Progenitor cell of endocrine pancreas (in vitro differentiated cells): ENCODE measurements at regions not wholly inside any gene's neighbourhood (a gene's known extent, or its start where the extent isn't known, plus 50 kb on each side); places are given as distances from the start of the nearest gene placed in this dataset.

ENCODE experiments used
- DNase-seq: peaks from one replicate; pipeline ENCODE4 v3.0.0; 2021; ENCODE audit warnings: low spot score; ENCODE audit not compliant: unreplicated experiment
- H3K27ac Mint-ChIP-seq: 2 replicates; pipeline ENCODE4 v1.8.0; 2021; ENCODE audit warnings: mild to moderate bottlenecking, moderate library complexity, mixed read lengths
- H3K27me3 Mint-ChIP-seq: 2 replicates; pipeline ENCODE4 v1.8.0; 2021; ENCODE audit warnings: mixed read lengths
- H3K36me3 Mint-ChIP-seq: 2 replicates; pipeline ENCODE4 v1.8.0; 2022; ENCODE audit warnings: mixed read lengths; ENCODE audit not compliant: insufficient read depth
- H3K4me1 Mint-ChIP-seq: 2 replicates; pipeline ENCODE4 v1.8.0; 2021; ENCODE audit warnings: low read depth, mixed read lengths
- H3K4me3 Mint-ChIP-seq: 2 replicates; pipeline ENCODE4 v1.8.0; 2021; ENCODE audit warnings: low read depth, mild to moderate bottlenecking, moderate library complexity, mixed read lengths
- H3K9me3 Mint-ChIP-seq: 2 replicates; pipeline ENCODE4 v1.8.0; 2021; ENCODE audit warnings: low read depth, mixed read lengths
- TF ChIP-seq, protein P1 (sequence below): fragments of 200-600 bp; sonication (generic); IDR thresholded peaks from one replicate; pipeline ENCODE4 v1.5.0; 2021; ENCODE audit warnings: antibody characterized with exemption, mild to moderate bottlenecking; ENCODE audit not compliant: unreplicated experiment

DNA sequence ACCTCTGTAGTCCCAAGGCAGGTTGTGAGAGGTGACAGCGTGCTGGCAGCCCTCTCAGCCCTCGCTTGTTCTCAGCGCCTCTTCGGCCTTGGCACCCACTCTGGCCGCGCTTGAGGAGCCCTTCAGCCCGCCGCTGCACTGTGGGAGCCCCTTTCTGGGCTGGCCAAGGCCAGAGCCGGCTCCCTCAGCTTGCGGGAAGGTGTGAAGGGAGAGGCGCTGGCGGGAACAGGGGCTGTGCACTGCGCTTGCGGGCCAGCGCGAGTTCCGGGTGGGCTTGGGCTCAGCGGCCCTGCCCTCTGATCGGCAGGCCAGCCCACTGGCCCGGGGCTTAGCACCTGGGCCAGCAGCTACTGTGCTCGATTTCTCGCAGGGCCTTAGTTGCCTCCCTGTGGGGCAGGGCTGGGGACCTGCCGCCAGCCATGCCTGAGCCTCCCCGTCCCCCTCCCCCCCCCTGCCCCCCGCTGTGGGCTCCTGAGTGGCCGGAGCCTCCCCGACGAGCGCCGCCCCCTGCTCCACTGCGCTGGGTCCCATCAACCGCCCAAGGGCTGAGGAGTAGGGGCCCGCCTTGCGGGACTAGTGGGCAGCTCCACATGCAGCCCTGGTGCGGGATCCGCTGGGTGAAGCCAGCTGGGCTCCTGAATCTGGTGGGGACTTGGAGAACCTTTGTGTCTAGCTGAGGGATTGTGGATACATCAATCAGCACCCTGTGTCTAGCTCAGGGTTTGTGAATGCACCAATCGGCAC lies 347.6 kb downstream of the KLHL13 start:
- TF ChIP-seq, protein P1, sequence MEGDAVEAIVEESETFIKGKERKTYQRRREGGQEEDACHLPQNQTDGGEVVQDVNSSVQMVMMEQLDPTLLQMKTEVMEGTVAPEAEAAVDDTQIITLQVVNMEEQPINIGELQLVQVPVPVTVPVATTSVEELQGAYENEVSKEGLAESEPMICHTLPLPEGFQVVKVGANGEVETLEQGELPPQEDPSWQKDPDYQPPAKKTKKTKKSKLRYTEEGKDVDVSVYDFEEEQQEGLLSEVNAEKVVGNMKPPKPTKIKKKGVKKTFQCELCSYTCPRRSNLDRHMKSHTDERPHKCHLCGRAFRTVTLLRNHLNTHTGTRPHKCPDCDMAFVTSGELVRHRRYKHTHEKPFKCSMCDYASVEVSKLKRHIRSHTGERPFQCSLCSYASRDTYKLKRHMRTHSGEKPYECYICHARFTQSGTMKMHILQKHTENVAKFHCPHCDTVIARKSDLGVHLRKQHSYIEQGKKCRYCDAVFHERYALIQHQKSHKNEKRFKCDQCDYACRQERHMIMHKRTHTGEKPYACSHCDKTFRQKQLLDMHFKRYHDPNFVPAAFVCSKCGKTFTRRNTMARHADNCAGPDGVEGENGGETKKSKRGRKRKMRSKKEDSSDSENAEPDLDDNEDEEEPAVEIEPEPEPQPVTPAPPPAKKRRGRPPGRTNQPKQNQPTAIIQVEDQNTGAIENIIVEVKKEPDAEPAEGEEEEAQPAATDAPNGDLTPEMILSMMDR: no peak
- Mint-ChIP-seq H3K27ac (no peak overlapping the region), H3K4me3 (no peak overlapping the region), H3K27me3 (no peaks in the 10 kb centered on the region), H3K9me3 (peaks cover 17% of the 10 kb centered on the region), H3K4me1 (no peaks in the 10 kb centered on the region), H3K36me3 (no peaks in the 10 kb centered on the region)
- DNase-seq: no peak

DNA sequence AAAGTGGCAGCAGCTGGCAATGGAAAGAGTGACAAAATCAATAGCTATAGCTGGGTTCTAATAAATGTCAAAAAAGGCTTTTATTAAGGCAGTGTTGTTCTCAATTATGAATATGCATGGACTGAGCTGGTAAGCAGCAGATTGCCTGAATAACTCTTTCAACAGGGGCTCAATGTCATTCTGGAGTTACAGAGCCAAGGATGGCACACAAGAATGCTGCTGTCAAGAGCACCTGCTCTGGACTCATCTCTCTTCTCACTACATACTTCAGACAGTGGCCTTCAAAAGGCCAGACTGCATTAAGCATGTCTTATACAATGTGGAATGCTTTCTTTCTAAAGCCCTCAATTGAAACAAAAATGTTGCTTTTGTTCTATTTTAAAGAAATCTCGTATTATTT lies 351.4 kb downstream of the KLHL13 start:
- Mint-ChIP-seq H3K9me3 (peaks cover 16% of the 10 kb centered on the region), H3K4me3 (no peak overlapping the region), H3K4me1 (no peaks in the 10 kb centered on the region), H3K36me3 (no peaks in the 10 kb centered on the region), H3K27ac (no peak overlapping the region), H3K27me3 (no peaks in the 10 kb centered on the region)
- no peak for DNase-seq
- TF ChIP-seq, protein P1: no peak

DNA sequence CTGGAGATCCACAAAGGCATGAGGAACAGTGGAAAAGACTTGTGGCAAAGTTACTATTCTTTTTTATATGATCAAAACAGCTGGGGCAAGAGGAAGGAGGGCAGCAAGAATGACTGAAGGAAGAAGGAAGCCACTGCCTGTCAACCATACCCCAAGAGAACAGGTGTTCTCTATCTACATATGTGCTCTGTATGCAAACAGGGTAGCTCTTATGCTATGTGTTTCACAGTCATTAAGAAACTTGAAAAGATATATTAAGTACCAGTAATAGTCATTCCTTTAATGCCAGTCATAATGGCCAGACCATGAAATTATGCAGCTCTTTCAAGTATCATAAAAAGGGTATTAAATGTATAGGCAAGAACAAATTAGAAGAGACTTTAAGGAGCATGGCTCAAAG lies 363.9 kb downstream of the KLHL13 start:
- H3K9me3 Mint-ChIP-seq: peaks cover 9% of the 10 kb centered on the region

DNA sequence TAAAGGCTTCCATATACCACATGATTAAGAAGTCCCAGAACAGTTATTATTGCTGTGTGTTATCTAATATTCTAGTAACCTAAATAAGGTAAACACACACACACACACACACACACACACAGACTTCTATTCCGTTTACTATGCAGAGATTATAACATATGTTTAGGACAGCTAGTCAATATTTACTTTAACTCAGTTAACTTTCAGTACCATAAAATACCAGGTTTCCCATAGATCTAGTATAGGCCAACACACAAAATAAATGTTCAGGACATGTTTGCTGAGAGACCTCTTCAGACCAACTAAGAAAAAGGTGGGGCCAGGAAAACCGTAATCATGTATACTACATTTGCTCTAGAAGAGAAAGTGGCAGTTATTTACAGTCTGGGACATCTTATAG lies 365.5 kb downstream of the KLHL13 start:
- H3K27me3 Mint-ChIP-seq: no peaks in the 10 kb centered on the region
- TF ChIP-seq, protein P1: no peak
- H3K27ac Mint-ChIP-seq: no peak overlapping the region

More for the DNA sequence above, 363.9 kb downstream of the KLHL13 start:
- TF ChIP-seq, protein P1: no peak
- Mint-ChIP-seq H3K36me3 (no peaks in the 10 kb centered on the region), H3K4me3 (no peak overlapping the region), H3K27me3 (no peaks in the 10 kb centered on the region), H3K27ac (no peak overlapping the region), H3K4me1 (peaks cover 1% of the 10 kb centered on the region)
- DNase-seq: no peak

GRCh38 chrX:117744958-117745357 lies 371.7 kb downstream of the KLHL13 start:
- Mint-ChIP-seq H3K9me3 (peaks cover 51% of the 10 kb centered on the region), H3K27me3 (no peaks in the 10 kb centered on the region)

More for the DNA sequence above, 365.5 kb downstream of the KLHL13 start:
- H3K4me1 Mint-ChIP-seq: peaks cover 1% of the 10 kb centered on the region
- no peak for DNase-seq
- H3K4me3 Mint-ChIP-seq: no peak overlapping the region
- H3K36me3 Mint-ChIP-seq: no peaks in the 10 kb centered on the region
- peaks cover 24% of the 10 kb centered on the region for H3K9me3 Mint-ChIP-seq

More at GRCh38 chrX:117744958-117745357, 371.7 kb downstream of the KLHL13 start:
- no peak overlapping the region for H3K4me3 Mint-ChIP-seq
- TF ChIP-seq, protein P1: no peak
- H3K36me3 Mint-ChIP-seq: peaks cover 2% of the 10 kb centered on the region
- H3K4me1 Mint-ChIP-seq: no peaks in the 10 kb centered on the region
- no peak for DNase-seq
- no peak overlapping the region for H3K27ac Mint-ChIP-seq
